Neural cell (in vitro differentiated cells): ENCODE measurements at regions not wholly inside any gene's neighbourhood (a gene's known extent, or its start where the extent isn't known, plus 50 kb on each side); places are given as distances from the start of the nearest gene placed in this dataset.

ENCODE experiments used
- EP300 ChIP-seq: fragments of 450-650 bp; conservative IDR thresholded peaks from 2 replicates; pipeline ENCODE4 v1.6.1; 2014; ENCODE audit warnings: antibody characterized with exemption, mild to moderate bottlenecking, moderate library complexity; ENCODE audit not compliant: poor library complexity, severe bottlenecking
- EZH2 ChIP-seq: fragments of 200-600, 300-800 bp; shearing (Covaris generic), sonication (generic); IDR thresholded peaks from 2 replicates; pipeline ENCODE4 v1.6.1; 2014; ENCODE audit warnings: antibody characterized with exemption, low read length, borderline replicate concordance, mild to moderate bottlenecking; ENCODE audit not compliant: insufficient read depth, poor library complexity, severe bottlenecking
- RAD21 ChIP-seq: fragments of 450-650 bp; conservative IDR thresholded peaks from 2 replicates; pipeline ENCODE4 v1.6.1; 2014; ENCODE audit warnings: antibody characterized with exemption, mild to moderate bottlenecking, moderate library complexity
- REST ChIP-seq: IDR thresholded peaks from 2 replicates; pipeline ENCODE4 v1.6.1; 2012; ENCODE audit warnings: borderline replicate concordance
- TF ChIP-seq, protein P1 (sequence below): fragments of 450-650 bp; IDR thresholded peaks from 2 replicates; pipeline ENCODE4 v1.5.1; 2014; ENCODE audit warnings: antibody characterized with exemption, mild to moderate bottlenecking, moderate library complexity; ENCODE audit not compliant: poor library complexity, severe bottlenecking

GRCh38 chr5:125412561-125413495 lies 666.4 kb upstream of the ZNF608 start:
- TF ChIP-seq, protein P1, sequence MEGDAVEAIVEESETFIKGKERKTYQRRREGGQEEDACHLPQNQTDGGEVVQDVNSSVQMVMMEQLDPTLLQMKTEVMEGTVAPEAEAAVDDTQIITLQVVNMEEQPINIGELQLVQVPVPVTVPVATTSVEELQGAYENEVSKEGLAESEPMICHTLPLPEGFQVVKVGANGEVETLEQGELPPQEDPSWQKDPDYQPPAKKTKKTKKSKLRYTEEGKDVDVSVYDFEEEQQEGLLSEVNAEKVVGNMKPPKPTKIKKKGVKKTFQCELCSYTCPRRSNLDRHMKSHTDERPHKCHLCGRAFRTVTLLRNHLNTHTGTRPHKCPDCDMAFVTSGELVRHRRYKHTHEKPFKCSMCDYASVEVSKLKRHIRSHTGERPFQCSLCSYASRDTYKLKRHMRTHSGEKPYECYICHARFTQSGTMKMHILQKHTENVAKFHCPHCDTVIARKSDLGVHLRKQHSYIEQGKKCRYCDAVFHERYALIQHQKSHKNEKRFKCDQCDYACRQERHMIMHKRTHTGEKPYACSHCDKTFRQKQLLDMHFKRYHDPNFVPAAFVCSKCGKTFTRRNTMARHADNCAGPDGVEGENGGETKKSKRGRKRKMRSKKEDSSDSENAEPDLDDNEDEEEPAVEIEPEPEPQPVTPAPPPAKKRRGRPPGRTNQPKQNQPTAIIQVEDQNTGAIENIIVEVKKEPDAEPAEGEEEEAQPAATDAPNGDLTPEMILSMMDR: peak; percentile 91
- TF ChIP-seq EP300: peak; percentile 95
- TF ChIP-seq REST: peak; percentile 72
- TF ChIP-seq RAD21: peak; percentile 95
- TF ChIP-seq EZH2: no peak
